Daoy (cell line): ENCODE measurements at regions not wholly inside any gene's neighbourhood (a gene's known extent, or its start where the extent isn't known, plus 50 kb on each side); places are given as distances from the start of the nearest gene placed in this dataset.

Experiments
- DNase-seq: peaks from one replicate; pipeline ENCODE4 v3.0.0-alpha.2; 2015; ENCODE audit warnings: low read depth

DNA sequence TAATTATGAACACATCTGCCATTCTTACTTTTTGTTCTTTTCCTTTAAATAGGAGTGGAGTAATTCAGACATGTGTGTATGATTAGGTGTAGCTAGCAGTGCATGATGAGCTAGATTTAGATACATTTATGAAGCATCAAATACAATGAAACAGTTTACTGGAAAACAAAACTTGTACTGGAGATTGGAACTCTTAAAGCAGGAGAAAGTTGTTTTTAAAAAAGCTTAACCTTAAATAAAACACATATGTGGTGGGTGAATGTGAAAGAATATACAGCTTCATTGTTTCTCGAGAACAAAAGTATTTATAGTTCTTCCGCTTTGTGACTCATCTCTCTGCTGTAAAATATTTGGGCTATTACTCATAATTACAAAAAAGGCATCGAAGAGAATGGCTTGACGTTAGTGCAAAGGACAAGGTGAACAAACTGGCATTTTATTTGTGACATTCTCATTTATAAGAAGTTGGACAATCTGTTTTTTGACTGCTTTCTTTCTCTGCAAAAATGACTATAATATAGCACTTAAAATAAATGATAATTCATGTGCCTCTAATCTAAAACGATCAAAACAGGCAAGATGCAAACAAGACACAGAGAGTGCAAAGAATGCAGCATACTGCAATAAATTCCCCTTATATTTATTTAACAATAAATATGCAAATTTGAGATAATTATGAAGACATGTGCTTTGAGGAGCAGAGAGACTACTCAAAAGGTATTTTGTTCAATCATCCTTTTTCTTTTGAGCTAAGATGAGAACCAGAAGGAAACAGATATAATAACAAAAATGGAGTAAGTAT lies 478.8 kb downstream of the CETN3 start:
- DNase-seq = peak; percentile 58

DNA sequence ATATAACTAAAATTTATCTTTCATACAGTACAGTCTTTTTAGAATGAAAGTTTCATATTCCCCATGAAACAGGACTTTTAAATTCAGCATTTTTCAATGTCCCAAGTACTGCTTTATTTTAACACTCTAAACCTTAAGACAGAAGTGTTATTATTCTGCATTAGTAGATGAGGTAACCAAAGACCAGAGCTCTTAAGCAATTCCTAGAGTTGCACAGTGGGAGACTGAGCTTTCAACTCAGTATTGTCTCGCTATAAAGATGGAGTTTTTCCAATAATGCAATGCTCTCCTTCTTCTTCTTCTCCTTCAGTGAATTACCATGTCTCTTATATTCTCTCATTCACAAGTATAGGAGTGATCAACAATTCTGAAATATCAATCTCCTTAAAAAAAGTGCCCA lies 479.7 kb downstream of the CETN3 start:
- no peak for DNase-seq

DNA sequence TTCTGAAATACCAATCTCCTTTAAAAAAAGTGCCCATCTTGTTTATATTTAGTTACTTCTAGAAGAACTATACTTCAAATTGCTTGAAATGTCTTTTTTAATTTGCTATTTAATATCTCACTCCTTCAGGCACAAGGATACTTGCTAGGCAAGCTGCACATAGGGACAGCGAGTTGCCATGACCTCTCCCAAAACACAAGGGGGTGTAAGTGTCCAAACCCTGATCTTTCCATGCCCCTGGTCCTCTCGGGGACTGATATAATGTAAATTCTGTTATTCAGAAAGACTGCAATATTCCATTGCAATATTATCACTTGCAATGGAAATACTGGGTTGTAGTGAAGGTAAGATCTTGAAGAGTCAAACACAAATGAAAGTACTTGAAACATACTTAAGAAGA lies 480.4 kb downstream of the CETN3 start:
- DNase-seq = peak; percentile 8

DNA sequence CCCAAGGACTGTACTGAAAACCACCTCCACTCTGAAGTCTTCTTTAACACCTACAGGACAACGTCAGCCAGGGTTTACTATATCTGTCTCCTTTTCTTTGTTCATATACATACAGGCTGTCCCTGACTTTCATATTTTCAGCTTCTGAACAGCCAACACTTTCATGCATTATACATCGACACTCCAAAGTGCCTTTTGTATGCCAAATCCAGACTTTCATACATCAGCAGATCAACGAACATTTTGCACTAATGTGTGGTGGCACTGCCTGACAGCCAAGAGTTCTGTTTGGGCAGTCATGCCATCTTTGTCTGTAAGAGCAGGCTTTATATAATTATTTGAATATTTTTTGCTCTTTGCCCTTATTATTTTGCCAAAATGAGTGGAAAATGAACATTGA lies 487.4 kb downstream of the CETN3 start:
- DNase-seq = no peak

DNA sequence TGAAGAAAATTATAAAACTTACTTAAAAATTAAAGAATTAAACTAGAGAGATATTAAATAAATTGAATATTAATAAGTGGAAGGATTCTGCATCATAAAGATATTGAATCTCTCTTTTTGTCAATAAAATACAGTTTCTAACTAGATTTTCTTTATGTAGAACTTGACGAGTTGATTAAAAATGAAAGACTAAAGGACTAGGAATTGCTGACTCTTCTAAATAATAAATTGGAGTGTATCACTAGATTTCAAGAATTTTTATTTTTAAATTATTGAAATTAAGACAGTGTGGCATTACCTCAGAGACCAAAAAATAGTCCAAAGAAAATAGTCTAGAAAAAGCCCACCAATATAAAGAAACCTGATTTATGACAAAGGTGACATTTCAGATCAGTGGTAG lies 492.4 kb downstream of the CETN3 start:
- no peak for DNase-seq

DNA sequence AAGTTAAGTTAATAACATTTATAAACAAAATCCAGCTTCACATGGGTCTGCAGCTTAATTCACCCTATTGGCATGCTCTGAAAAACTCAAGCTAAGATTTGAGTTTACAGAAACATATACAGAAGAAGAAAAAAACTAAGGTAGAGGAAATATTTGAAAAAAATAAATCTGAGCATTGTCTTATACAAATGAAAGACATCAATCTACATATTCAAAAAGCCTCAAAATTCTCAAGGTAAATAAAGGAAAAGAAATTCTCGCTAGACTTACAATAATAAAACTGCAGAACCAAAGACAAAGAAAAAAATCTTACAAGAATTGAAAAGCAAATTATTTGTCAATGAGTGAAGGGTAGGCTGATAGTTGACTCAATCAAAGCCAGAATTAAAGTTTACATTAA lies 493.4 kb downstream of the CETN3 start:
- no peak for DNase-seq

DNA sequence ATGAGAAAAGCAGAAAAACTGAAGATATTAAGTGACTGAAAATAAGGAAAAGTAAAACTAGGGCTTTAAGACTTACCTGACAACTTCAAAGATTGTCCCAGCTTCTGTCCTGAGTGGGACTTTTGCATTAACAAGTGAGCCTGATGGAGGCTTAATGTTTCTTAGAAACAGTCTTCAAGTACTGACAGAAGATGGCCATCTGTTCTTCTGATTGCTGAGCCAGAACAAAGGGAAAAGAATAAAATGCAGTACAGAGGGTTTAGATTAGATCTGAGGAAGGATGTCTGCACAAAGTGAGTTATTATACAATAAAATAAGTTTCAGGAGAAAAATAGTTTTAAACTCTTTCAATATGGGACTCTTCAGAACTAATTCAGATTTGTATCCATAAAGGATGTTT lies 500.7 kb downstream of the CETN3 start:
- no peak for DNase-seq

DNA sequence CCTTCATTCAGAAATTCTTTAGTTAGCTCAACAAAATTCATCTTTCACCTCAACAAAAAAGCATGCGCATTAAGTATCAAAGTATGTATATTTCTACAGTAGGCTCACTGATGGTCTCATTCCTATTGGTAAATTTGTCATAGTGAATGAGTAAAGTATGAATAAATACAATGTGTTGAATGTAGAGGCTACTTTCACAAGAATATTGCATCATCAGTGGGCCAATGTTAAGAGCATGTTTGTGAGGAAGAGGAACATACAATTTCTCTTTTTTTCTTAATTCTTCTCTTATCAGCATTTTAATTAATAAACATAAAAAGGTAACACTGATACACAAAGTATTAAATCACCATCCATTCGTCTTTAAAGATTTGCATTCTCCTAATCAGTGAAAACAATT lies 505.1 kb downstream of the CETN3 start:
- no peak for DNase-seq

DNA sequence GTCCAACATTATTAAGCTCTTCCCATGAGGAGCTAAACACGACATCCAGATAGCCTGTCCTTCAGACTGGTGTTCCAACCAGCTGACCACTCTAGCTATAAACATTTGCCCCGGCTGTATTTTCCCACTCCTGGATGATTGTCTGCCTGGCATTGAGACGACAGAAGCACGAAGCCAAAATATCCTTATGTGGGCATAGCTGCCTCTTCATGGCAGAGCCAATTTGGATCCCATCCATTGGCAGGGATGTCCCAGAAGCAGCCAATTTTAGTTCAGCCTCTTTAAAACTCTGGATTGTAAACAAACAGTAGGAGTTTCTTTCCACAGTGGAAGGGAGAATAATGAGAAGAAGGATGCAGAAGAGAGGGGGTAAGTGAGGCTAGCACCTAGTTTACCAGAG lies 507.6 kb downstream of the CETN3 start:
- no peak for DNase-seq

DNA sequence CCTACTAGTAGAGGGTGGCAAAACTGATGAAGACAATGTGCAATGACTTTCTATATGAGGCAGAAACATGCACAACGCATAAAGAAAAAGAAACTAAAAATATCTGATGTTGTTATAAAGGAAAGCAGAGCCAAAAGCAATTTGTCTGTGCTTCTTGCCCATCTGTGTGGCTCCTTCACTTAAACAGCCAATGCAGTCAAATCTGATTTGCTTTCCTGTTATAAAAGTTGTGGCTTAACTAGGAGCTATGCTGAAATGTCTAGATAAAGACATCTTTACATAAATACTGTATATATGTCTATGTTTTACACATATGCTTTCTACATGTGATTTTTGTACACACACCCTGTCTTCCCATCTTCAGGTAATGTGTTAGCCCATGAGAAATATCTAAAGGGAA lies 508.2 kb downstream of the CETN3 start:
- no peak for DNase-seq

DNA sequence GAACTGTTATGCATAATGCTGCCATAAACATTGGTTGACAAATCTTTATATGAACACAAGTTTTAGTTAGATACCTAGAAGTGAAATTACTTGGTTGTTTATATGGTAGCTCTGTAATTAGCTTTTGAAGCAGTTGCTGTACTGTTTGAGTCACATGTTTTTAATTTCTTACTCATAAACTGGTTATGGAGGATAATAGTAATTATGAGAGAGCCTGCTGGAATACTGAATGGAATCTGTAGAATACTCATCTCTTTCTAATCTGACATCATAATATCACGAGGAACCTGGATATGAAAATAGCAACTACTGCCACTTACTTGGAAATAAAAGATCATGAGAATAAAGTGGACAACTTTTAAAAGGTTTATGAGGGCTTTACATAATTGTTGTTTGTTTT lies 509.2 kb downstream of the CETN3 start:
- no peak for DNase-seq

DNA sequence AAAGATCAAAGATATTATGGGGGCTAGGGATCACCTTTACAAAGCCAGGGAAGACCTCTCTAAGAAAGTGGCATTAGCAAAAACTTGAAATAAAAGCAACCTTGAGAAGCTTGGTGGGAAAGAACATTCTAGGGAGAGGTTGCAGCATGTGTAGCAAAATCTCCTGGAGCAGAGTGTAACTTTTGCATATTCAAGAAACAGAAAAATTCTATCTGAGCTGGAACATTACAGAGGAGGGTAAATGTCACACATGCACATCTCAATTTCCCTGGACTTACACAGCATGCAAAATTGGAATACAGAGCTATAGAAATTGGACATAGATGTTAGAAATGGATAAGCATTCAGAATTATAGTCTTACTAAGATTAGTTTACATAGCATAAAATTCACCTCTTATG lies 510.0 kb downstream of the CETN3 start:
- no peak for DNase-seq

DNA sequence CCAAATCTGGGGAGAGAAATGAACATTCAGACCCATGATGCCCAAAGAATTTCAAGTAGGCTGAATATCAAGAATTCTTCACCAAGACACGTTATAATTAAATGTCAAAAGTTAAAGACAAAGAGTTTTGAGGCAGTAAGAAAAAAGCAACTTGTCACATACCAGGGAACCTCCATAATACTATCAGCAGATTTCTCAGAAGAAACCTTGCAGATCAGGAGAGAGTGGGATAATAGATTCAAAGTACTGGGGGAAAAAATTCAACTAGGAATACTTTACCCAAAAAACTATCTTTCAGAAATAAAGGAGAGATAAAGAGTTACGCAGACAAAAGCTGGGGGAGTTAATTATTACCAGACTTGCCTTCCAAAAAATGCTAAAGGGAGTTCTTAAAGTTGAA lies 516.0 kb downstream of the CETN3 start:
- DNase-seq = no peak

DNA sequence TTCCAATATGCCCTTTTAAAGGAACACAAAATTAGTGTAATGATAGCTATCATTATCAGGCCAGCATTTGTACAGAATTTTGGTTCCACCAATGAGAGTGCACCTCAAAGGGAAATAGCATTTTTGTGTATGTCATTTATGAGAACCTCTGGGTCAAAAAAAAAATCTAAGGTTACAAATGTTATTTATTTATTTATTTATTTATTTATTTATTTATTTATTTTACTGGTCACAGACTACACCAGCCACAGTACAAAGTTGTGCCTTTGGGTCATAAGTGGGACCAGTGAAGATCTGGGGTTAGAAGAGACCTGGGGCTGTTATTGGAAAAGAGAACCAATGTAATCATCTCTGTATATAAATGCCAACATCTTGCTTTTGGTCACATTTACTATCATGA lies 523.9 kb downstream of the CETN3 start:
- no peak for DNase-seq

DNA sequence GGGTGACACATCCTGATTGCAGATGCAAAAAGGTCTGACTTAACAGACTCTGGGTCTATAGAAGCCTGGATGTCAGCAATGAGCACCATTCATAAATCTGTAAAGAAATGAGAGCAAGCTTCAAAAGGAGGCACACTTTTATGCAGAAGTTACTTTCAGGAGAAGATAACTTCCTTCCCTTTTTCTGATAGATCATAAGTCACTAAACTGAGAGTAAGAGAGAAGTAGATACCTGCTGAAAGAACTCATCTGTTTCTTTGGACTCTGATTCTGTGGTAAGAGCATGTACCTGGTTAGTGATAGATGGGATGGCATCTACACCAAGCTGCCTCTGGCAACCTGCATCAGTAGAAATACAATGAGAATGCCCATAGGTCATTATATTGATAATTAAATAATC lies 525.6 kb downstream of the CETN3 start:
- no peak for DNase-seq

DNA sequence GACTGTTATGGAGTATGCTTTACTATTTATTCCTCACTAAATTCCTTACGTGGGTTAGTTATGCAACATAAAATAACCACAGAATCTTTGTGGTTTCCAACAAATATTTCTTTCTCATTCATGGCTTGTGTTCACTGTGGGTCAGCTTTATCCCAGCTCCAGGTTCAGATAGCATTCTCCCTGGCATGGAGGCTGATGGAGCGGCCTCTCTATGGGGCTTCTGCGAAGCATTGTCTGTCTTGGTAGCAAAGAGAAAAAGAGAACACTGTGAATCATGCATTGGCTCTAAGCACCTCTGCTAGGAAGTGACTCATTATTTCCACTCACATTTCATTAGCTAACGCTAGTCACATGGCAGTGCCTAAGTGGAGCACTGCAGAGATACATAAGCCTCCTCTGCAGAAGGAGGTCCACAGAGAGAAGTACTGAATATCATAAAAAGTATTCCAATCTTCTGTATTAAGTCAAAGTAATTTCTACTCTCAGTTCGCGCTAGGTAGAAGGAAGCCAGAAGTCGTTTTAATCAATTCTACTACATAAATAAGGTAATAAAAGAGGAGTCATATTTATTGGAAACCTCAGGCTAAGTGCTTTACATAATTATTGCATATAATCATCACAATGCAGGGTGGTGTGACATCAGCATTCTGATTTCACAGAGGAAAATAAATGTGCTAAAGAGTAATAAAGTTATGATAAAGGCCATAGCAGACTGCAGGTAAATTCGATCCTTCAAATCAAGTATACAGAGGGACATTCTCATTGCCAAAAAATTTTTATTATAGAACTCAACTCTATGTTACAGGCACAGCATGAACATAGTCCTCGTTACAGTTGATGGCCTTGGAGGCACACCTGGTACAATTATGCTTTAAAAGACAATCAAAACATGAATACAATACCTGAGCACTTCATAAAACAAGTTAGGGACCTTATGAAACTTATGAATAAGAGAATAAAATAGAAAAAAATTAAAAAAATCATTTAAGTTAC lies 531.1 kb downstream of the CETN3 start:
- DNase-seq = peak; percentile 48

DNA sequence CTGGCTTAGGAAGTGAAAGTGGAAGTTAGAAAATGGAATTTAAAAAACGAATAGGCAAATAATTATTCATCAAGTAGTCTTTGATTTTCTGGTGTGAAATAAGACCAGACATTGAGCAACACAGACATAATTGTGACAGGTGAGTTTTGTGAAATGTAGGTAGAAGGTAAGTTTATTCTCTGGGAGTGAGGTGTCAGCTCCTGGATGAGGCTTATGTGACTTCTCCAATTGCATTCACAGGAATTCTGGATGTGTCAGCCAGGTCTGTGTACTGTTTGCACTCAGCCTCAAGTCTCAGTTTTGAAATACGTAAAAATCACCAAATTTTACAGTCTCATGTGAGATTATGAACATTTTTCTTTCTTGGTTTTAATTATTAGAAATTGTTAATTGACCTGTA lies 537.6 kb downstream of the CETN3 start:
- no peak for DNase-seq

DNA sequence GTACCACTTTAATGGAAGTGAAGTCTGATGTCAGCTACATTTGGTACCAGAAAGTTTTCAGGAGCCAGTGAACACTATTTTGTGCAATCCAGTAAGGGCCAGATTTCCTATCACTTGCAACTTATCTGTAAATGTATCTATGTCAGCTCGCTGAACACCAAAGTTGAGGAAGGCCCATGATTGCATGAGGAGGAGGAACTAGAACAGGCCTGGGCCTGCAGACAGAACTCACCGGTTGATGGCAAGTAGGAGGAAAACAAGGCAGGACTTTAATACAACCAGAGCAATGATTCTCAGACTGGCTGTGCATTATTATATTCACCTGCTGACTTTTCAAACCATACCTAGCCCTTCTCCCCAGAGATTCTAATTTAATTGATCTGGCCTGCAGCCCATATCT lies 540.2 kb downstream of the CETN3 start:
- no peak for DNase-seq

DNA sequence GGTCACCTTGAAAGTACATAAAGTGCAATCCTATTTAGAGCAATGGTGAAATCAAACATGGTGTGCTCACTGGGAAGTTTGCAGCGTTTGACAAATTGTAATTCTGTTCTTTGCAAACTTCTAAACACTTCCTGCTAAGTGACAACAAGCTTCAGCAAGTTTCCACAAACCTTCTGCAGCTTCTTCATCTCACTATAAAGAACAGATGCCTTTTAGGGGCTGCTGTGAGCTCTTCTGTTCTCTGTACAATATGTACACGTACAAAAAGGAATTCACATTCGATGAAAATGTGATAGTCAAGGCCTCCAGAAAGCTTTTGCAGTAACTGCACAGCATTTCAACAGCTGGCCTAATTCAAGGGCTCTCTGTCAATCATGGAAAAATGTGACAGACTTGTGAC lies 543.1 kb downstream of the CETN3 start:
- DNase-seq = no peak

DNA sequence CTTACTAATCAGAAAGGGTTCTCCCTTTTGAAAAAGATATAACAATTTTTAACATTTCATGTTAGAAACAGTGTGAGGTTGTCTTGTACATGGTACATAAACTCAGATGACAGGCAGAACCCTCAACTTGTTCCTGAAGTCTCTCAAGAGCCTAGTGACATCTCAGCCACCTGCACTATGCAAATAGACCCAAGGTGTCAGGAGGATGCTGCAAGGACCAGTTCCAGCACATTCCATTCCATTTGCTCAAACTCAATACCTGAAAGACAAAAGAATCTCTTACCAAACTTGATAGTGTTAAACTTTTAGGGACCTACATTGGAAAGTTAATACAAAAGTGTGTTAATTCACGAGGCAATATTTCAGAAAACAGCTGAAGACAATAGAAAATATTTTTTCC lies 544.6 kb downstream of the CETN3 start:
- no peak for DNase-seq

DNA sequence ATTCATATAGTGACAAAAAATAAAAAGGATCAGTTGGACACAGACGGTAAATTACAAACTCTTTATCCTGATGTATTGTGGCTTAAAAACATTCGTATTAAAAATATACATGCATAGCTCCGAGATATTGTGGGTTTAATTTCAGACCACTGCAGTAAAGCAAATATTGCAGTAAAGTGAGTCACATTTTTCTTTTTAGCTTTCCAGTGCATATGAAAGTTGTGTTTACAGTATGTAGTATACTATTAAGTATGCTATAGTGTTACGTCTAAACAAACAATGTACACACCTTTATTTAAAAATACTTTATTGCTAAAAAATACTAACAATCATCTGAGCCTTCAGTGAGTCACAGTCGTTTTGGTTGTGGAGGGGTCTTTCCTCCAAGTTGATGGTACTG lies 551.8 kb downstream of the CETN3 start:
- no peak for DNase-seq

DNA sequence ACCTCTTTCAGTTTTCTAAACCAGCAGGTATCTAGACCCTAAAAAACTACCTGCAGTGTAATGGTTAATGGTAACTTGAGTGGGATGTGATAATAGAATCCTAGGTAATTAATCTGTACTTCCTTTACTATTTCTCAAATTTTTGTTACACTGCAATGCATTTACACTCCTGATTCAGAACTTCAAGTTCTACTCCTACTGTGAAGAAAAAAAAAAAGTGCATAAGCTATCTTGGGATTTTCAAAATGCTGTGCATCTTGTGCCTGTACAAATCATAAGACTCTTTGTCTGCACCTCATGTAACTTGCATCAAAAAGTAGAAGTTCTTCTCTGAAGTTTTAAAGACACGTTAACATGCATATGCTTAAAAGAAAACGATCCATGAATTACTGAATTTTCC lies 554.1 kb downstream of the CETN3 start:
- DNase-seq = no peak

DNA sequence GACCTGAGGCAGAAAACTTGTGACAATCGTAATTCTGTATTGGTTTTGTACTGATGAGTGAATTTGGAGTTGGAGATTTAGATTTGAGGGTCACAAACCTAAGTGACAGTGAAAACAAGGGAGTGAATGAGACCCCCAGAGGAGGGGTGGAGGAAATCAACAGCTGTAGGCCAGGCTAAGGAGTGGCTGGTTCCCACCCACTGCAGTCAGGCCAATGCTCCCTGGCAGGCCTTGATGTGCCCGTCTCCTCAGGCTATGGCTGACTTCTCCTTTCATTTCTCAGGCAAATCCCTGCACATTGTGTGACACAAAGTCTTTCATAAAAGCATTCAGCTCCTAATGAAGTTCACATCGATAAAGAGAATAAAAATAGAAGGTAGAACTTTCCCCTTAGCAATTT lies 557.6 kb downstream of the CETN3 start:
- no peak for DNase-seq
